Prostate gland (tissue), 2 donors: ENCODE measurements at regions not wholly inside any gene's neighbourhood (a gene's known extent, or its start where the extent isn't known, plus 50 kb on each side); places are given as distances from the start of the nearest gene placed in this dataset.

Experiments
- CTCF ChIP-seq, 4 experiments: fragments of 200-600 bp in 2 of 4; fragments of 450-650 bp in 2 of 4; sonication (generic) in 2 of 4; IDR thresholded peaks; 1 replicate in 3 of 4; 2 replicates in 1 of 4; pipeline ENCODE4 v1.5.1; 2016 to 2019; ENCODE audit warnings: antibody characterized with exemption in 4 of 4, mild to moderate bottlenecking in 2 of 4, moderate library complexity in 2 of 4
- POLR2A ChIP-seq: fragments of 450-650 bp; IDR thresholded peaks from one replicate; pipeline ENCODE4 v1.6.1; 2016; ENCODE audit warnings: antibody characterized with exemption, mild to moderate bottlenecking

- no peak for TF ChIP-seq CTCF (IDR thresholded peaks at IDR 0.05)
- no peak for TF ChIP-seq POLR2A
Observed at GRCh38 chr4:1562771-1563170, 121.3 kb downstream of the FAM53A start.
